Mesodermal cell (in vitro differentiated cells): ENCODE measurements at regions not wholly inside any gene's neighbourhood (a gene's known extent, or its start where the extent isn't known, plus 50 kb on each side); places are given as distances from the start of the nearest gene placed in this dataset.

Experiments
- H3K27ac ChIP-seq: 2 replicates; pipeline ENCODE4 v1.7.0; 2013; ENCODE audit warnings: mild to moderate bottlenecking, low read depth, low read length, moderate library complexity; ENCODE audit not compliant: severe bottlenecking
- H3K36me3 ChIP-seq: 2 replicates; pipeline ENCODE4 v1.7.1; 2013; ENCODE audit warnings: mild to moderate bottlenecking, low read length, moderate library complexity; ENCODE audit not compliant: control insufficient read depth, insufficient read depth
- H3K4me1 ChIP-seq: one replicate; pipeline ENCODE4 v1.7.1; 2013; ENCODE audit warnings: mild to moderate bottlenecking, low read length; ENCODE audit not compliant: insufficient read depth, control insufficient read depth, poor library complexity, severe bottlenecking
- H3K4me3 ChIP-seq: 2 replicates; pipeline ENCODE4 v1.7.0; 2013; ENCODE audit warnings: low read length, control low read depth, mild to moderate bottlenecking; ENCODE audit not compliant: insufficient read depth, poor library complexity, severe bottlenecking; ENCODE audit errors: extremely low read depth
- H3K9me3 ChIP-seq: 2 replicates; pipeline ENCODE4 v1.7.1; 2013; ENCODE audit warnings: mild to moderate bottlenecking, low read length, moderate library complexity; ENCODE audit not compliant: control insufficient read depth
- WGBS, 2 experiments: methylation state at CpG; one replicate each; pipeline ENCODE4 v1.1.5; 2013; ENCODE audit warnings: missing lambda C conversion rate in 2 of 2; ENCODE audit not compliant: insufficient coverage in 2 of 2; 5-methylcytosine and 5-hydroxymethylcytosine counted together

DNA sequence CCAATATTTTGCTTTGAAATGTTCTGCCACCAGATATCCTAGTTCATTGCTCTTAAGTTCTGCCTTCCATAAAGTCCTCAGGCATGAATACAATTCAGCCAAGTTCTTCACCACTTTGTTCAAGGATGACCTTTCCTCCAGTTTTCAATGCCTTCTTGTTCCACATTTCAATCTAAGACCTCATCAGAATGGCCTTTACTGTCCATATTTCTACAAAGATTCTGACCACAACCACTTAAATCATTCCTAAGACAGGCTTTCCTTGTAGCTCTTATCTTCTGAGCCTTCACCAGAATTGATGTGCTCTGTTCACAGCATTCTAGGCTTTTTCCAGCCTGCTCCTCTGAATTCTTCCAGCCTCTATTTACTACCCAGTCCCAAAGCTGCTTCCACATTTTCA is 319.0 kb downstream of the HACE1 start:
- H3K27ac ChIP-seq: peak overlapping the region; percentile 43
- H3K4me1 ChIP-seq: no peaks in the 10 kb centered on the region
- H3K36me3 ChIP-seq: no peaks in the 10 kb centered on the region
- H3K4me3 ChIP-seq: no peak overlapping the region
- H3K9me3 ChIP-seq: no peaks in the 10 kb centered on the region

GRCh38 chr6:104539173-104539572 is 320.5 kb downstream of the HACE1 start:
- Histone ChIP-seq H3K9me3 (no peaks in the 10 kb centered on the region), H3K27ac (no peak overlapping the region), H3K4me3 (no peak overlapping the region), H3K4me1 (no peaks in the 10 kb centered on the region), H3K36me3 (no peaks in the 10 kb centered on the region)

- H3K4me3 ChIP-seq: no peak overlapping the region
- no peaks in the 10 kb centered on the region for H3K36me3 ChIP-seq
- H3K9me3 ChIP-seq: no peaks in the 10 kb centered on the region
- no CpG with 5 or more reads among the region's 1 CpG for WGBS, 2 experiments
- no peak overlapping the region for H3K27ac ChIP-seq
- H3K4me1 ChIP-seq: no peaks in the 10 kb centered on the region
These were observed 321.8 kb downstream of the HACE1 start for GRCh38 chr6:104537872-104538271.

- no peak overlapping the region for H3K4me3 ChIP-seq
- no peaks in the 10 kb centered on the region for H3K9me3 ChIP-seq
- WGBS, 2 experiments: 100% methylated on average over 1 of the region's 1 CpG
- H3K4me1 ChIP-seq: no peaks in the 10 kb centered on the region
- no peaks in the 10 kb centered on the region for H3K36me3 ChIP-seq
- no peak overlapping the region for H3K27ac ChIP-seq
These were observed 322.5 kb downstream of the HACE1 start for GRCh38 chr6:104537180-104537579.

- Histone ChIP-seq H3K4me3 (no peak overlapping the region), H3K36me3 (no peaks in the 10 kb centered on the region), H3K27ac (no peak overlapping the region), H3K9me3 (no peaks in the 10 kb centered on the region), H3K4me1 (no peaks in the 10 kb centered on the region)
- WGBS, 2 experiments: 80 to 100% methylated on average over 1 of the region's 3 CpGs
These were observed 327.3 kb downstream of the HACE1 start for GRCh38 chr6:104532462-104532861.

DNA sequence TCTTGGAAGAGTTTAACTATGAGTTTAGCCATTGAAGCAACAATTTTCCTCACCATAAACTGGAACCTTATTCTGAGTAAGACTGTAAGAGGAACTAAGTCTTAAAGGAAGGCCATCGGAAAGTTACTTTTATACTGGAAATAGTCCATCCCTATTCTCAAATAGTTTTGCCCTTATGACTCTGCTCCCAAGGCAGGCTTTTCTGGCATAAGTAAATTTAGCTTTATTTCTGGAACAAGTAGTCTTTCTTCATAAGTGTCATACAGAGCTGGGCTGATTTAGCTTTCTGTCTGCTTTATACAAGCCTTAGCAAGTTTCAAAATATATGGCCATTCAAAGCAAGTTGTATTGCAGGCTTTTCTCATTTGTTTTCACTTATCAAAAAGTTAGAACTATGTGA is 328.1 kb downstream of the HACE1 start:
- no peak overlapping the region for H3K4me3 ChIP-seq
- no peaks in the 10 kb centered on the region for H3K36me3 ChIP-seq
- H3K4me1 ChIP-seq: peaks cover 2% of the 10 kb centered on the region
- no peaks in the 10 kb centered on the region for H3K9me3 ChIP-seq
- H3K27ac ChIP-seq: no peak overlapping the region
- WGBS, 2 experiments: no CpG with 5 or more reads among the region's 1 CpG

DNA sequence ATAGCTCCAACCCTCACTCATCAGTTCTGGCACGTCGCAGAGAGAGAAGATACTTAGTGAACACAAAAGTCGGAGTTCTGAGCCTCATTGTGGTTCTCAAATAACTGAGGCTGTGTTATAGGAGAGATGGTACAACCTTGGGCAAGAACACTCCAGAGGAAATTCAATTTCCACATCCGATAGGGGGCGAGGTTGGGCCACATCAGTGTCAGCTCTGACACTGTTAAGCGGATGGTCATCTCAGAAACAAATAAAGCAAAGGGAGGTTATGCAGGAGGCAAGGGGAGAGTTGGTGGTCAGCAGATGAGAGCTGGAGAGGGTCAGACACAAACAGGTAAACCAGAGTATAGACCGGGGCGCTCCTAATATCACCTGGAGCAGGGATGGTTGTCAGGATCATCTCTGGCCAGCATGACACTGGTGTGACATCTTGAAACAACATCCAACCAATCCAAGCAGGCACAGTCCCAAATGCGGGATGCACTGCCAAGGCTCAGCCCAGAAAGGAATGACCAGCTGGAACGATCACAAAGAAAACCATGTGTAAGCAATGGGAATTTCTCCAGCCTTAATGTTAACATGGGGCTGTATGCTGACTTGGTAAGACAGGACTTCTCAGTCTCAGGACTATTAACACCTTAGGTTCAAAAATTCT is 331.8 kb downstream of the HACE1 start:
- Histone ChIP-seq H3K27ac (no peak overlapping the region), H3K4me3 (no peak overlapping the region), H3K4me1 (peaks cover 11% of the 10 kb centered on the region), H3K36me3 (no peaks in the 10 kb centered on the region), H3K9me3 (no peaks in the 10 kb centered on the region)
- WGBS, 2 experiments: 71 to 75% methylated on average over 5 to 6 of the region's 10 CpGs

DNA sequence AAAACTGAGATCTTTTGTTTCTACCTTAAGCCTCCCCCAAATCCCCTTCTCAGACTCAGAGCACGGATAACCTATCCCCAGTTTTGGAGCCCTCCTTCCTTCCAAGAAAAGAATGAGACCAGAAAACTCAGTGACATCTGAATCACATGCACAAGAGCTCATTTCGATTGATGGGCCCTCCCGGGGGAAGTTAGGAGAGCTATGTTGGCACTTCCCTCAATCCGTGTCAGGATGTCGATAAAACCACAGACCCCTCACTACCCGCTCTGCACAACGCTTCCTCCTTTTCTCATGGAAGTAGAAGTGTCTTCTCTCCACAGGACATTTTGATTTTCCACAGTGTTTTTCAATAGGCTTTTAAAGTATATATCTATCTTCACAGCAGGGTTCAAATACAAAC is 332.4 kb downstream of the HACE1 start:
- Histone ChIP-seq H3K9me3 (no peaks in the 10 kb centered on the region), H3K36me3 (no peaks in the 10 kb centered on the region), H3K27ac (no peak overlapping the region), H3K4me1 (peaks cover 11% of the 10 kb centered on the region), H3K4me3 (no peak overlapping the region)
- 75% methylated on average over 1 of the region's 7 CpGs; no CpG with 5 or more reads in 1 of the 2 experiments for WGBS, 2 experiments

DNA sequence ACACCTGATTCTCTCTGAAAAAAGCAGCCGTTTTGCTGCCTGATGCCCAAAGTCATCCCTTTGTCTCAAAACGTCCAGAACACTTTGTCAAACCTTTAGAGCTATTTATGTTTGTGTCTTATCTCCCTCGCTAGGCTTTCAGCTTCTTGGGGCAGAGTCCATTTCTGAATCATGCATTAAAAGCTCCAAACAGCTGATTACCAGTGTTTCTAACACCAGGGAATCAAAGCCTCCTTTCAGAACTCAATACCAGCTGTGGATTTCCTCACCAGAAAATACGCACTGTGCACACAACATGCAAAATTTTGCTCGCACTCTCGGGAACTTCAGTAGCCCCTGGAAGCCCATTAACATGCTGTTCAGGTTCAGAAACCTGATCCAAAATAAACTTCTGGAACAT is 333.3 kb downstream of the HACE1 start:
- Histone ChIP-seq H3K9me3 (no peaks in the 10 kb centered on the region), H3K27ac (no peak overlapping the region), H3K4me1 (peaks cover 11% of the 10 kb centered on the region), H3K36me3 (no peaks in the 10 kb centered on the region), H3K4me3 (no peak overlapping the region)
- 69 to 71% methylated on average over 4 to 6 of the region's 6 CpGs for WGBS, 2 experiments

DNA sequence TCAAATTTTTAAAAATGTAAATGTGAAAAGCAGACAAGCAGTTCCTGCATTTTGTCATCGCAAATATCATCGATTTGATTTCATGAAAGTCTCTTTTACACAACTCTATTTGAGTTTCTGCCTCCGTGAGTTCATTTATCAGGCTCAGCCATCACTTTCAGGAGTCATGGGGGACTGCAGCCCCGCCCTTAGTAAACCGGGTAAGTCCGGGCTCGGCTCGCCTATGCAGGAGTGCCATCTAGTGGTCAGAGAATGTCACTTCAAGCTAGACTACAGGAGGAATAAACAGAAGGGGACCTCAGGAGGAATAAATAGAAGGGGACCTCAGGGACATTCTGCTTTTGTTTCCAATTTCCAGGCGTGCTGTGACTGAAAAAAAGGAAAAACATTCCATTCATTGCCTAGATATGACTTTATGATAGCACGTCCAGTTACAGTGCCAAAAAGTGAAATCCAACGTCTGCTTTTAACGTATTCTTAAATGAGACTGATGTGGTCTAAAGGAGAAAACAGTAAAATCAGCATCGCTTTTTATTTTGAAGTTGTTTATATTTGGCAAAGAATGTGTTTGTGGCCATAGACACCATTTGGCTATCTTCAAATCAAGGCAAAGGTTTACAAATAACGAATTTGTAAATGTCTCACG is 333.9 kb downstream of the HACE1 start:
- H3K9me3 ChIP-seq: no peaks in the 10 kb centered on the region
- H3K27ac ChIP-seq: no peak overlapping the region
- 29 to 31% methylated on average over 13 of the region's 15 CpGs for WGBS, 2 experiments
- no peak overlapping the region for H3K4me3 ChIP-seq
- H3K4me1 ChIP-seq: peaks cover 11% of the 10 kb centered on the region
- H3K36me3 ChIP-seq: no peaks in the 10 kb centered on the region

- Histone ChIP-seq H3K36me3 (no peaks in the 10 kb centered on the region), H3K27ac (no peak overlapping the region), H3K4me1 (peaks cover 11% of the 10 kb centered on the region), H3K9me3 (no peaks in the 10 kb centered on the region), H3K4me3 (no peak overlapping the region)
- WGBS, 2 experiments: 79 to 89% methylated on average over 3 of the region's 6 CpGs
These were observed 337.2 kb downstream of the HACE1 start for GRCh38 chr6:104522533-104522932.
